ENCODE measurements at regions not wholly inside any gene's neighbourhood (a gene's known extent, or its start where the extent isn't known, plus 50 kb on each side); places are given as distances from the start of the nearest gene placed in this dataset.

DNA sequence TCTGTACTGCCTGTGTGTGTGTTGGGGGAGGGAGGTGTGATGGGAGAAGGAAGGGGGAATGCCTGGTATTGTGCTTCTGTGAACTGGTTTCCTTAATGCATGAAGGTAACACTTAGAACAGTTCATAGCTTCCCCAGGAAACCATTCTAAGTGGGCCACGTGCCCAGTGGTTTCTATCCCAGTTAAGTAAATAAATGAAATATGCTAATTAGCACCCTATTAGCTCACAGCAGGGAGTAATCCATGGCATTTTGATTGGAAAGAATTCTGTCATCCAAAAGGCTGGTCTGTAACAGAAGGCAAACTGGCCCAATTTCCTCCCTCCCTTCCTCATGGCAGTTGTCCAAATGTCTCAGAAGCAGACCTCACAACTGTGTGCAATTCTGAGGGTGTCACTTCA, 199.3 kb downstream of the TTLL7 start:
- no peaks in the 10 kb centered on the region for H3K9me2 ChIP-seq (ENCODE audit: low read depth, low read length)
- no peaks in the 10 kb centered on the region for H3K9me3 ChIP-seq (ENCODE audit: low read length)
- H3K79me2 ChIP-seq (ENCODE audit: insufficient read depth, low read length) = no peaks in the 10 kb centered on the region
- no peak overlapping the region for H3K9ac ChIP-seq (ENCODE audit: low read length)
- no peaks in the 10 kb centered on the region for H4K20me1 ChIP-seq (ENCODE audit: insufficient read depth, low read length)
- H2AFZ ChIP-seq (ENCODE audit: low read length) = no peak overlapping the region
- H3K4me1 ChIP-seq (ENCODE audit: insufficient read depth, low read length, severe bottlenecking) = no peaks in the 10 kb centered on the region
- no peaks in the 10 kb centered on the region for H3K36me3 ChIP-seq (ENCODE audit: insufficient read depth, low read length)
- TF ChIP-seq EZH2 (IDR thresholded peaks at IDR 0.05; ENCODE audit: borderline replicate concordance, low read length) = no peak
- TF ChIP-seq, protein P1, sequence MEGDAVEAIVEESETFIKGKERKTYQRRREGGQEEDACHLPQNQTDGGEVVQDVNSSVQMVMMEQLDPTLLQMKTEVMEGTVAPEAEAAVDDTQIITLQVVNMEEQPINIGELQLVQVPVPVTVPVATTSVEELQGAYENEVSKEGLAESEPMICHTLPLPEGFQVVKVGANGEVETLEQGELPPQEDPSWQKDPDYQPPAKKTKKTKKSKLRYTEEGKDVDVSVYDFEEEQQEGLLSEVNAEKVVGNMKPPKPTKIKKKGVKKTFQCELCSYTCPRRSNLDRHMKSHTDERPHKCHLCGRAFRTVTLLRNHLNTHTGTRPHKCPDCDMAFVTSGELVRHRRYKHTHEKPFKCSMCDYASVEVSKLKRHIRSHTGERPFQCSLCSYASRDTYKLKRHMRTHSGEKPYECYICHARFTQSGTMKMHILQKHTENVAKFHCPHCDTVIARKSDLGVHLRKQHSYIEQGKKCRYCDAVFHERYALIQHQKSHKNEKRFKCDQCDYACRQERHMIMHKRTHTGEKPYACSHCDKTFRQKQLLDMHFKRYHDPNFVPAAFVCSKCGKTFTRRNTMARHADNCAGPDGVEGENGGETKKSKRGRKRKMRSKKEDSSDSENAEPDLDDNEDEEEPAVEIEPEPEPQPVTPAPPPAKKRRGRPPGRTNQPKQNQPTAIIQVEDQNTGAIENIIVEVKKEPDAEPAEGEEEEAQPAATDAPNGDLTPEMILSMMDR (IDR thresholded peaks at IDR 0.05; ENCODE audit: low read length) = no peak
- H3F3A ChIP-seq (ENCODE audit: insufficient read depth, low read length) = no peaks in the 10 kb centered on the region
- no peaks in the 10 kb centered on the region for H3K27me3 ChIP-seq (ENCODE audit: insufficient read depth, low read length)
- no peak overlapping the region for H3K4me3 ChIP-seq (ENCODE audit: low read depth, low read length, poor library complexity, severe bottlenecking)
- H3K27ac ChIP-seq (ENCODE audit: low read depth, low read length, poor library complexity, severe bottlenecking) = no peak overlapping the region
- no peak overlapping the region for H3K4me2 ChIP-seq (ENCODE audit: low read length)

DNA sequence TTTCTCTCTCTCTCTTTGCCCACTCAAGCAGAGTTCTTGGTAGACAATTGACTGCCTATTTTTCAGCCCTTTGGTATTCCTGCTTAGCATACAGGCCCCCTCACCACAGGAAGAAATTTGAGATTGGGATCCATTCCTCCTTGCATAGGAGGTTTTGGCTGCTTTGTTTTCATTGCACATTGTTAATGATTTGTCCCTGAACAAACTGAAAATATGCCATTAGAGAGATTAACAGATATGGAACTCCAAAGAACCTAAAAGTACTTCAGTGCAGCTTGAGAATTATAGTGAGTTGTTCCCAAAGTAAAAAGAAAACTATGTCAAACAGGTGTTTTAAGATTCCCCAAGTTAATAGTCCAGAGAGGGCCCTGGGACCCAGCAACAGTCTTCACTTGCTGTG, 200.0 kb downstream of the TTLL7 start:
- H3K4me2 ChIP-seq (ENCODE audit: low read length) = no peak overlapping the region
- no peaks in the 10 kb centered on the region for H3K79me2 ChIP-seq (ENCODE audit: insufficient read depth, low read length)

DNA sequence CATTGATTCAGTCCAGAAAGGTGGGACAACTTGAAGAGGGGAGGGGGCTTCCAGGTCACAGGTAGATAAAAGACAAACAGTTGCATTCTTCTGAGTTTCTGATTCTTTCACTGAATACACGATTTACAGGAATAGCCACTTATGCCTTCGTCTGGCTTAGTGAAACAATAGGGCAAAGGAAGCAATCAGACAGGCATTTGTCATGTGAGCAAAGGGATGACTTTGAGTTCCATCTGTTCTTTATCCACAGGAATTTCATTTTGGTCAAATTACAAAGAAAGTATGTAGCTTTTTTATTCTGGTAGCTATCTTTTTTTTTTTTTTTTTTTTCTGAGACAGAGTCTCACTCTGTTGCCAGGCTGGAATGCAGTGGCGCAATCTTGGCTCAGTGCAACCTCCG, 202.5 kb downstream of the TTLL7 start:
- H3K4me1 ChIP-seq (ENCODE audit: insufficient read depth, low read length, severe bottlenecking) = no peaks in the 10 kb centered on the region
- no peaks in the 10 kb centered on the region for H3F3A ChIP-seq (ENCODE audit: insufficient read depth, low read length)
- H3K79me2 ChIP-seq (ENCODE audit: insufficient read depth, low read length) = no peaks in the 10 kb centered on the region
- no peaks in the 10 kb centered on the region for H3K9me2 ChIP-seq (ENCODE audit: low read depth, low read length)
- H3K27ac ChIP-seq (ENCODE audit: low read depth, low read length, poor library complexity, severe bottlenecking) = no peak overlapping the region
- H2AFZ ChIP-seq (ENCODE audit: low read length) = no peak overlapping the region
- H3K27me3 ChIP-seq (ENCODE audit: insufficient read depth, low read length) = no peaks in the 10 kb centered on the region
- TF ChIP-seq EZH2 (IDR thresholded peaks at IDR 0.05; ENCODE audit: borderline replicate concordance, low read length) = no peak
- TF ChIP-seq, protein P1 (IDR thresholded peaks at IDR 0.05; ENCODE audit: low read length) = no peak
- H3K4me2 ChIP-seq (ENCODE audit: low read length) = no peak overlapping the region
- H3K9ac ChIP-seq (ENCODE audit: low read length) = no peak overlapping the region
- H3K4me3 ChIP-seq (ENCODE audit: low read depth, low read length, poor library complexity, severe bottlenecking) = no peak overlapping the region
- H3K36me3 ChIP-seq (ENCODE audit: insufficient read depth, low read length) = no peaks in the 10 kb centered on the region
- H3K9me3 ChIP-seq (ENCODE audit: low read length) = no peaks in the 10 kb centered on the region
- H4K20me1 ChIP-seq (ENCODE audit: insufficient read depth, low read length) = no peaks in the 10 kb centered on the region

More for the DNA sequence above, 200.0 kb downstream of the TTLL7 start:
- Histone ChIP-seq H3K9me2 (ENCODE audit: low read depth, low read length) (no peaks in the 10 kb centered on the region), H2AFZ (ENCODE audit: low read length) (no peak overlapping the region), H3K27me3 (ENCODE audit: insufficient read depth, low read length) (no peaks in the 10 kb centered on the region), H3K27ac (ENCODE audit: low read depth, low read length, poor library complexity, severe bottlenecking) (no peak overlapping the region), H3K4me1 (ENCODE audit: insufficient read depth, low read length, severe bottlenecking) (no peaks in the 10 kb centered on the region), H3K36me3 (ENCODE audit: insufficient read depth, low read length) (no peaks in the 10 kb centered on the region), H3K4me3 (ENCODE audit: low read depth, low read length, poor library complexity, severe bottlenecking) (no peak overlapping the region), H3F3A (ENCODE audit: insufficient read depth, low read length) (no peaks in the 10 kb centered on the region), H4K20me1 (ENCODE audit: insufficient read depth, low read length) (no peaks in the 10 kb centered on the region), H3K9me3 (ENCODE audit: low read length) (no peaks in the 10 kb centered on the region), H3K9ac (ENCODE audit: low read length) (no peak overlapping the region)
- TF ChIP-seq EZH2 (IDR thresholded peaks at IDR 0.05; ENCODE audit: borderline replicate concordance, low read length) = no peak
- TF ChIP-seq, protein P1 (IDR thresholded peaks at IDR 0.05; ENCODE audit: low read length) = no peak
